HepG2 (cell line): ENCODE measurements at regions not wholly inside any gene's neighbourhood (a gene's known extent, or its start where the extent isn't known, plus 50 kb on each side); places are given as distances from the start of the nearest gene placed in this dataset.

ENCODE experiments used
- ATAC-seq: fragments of 200-7000 bp; cut with Tn5 transposase; 3 replicates; pipeline ENCODE4 v1.9.1; 2020; ENCODE audit warnings: mild to moderate bottlenecking, moderate library complexity
- BruUV-seq: library from RNA; stranded (reverse); fragments of 400-500 nt; replicated peaks from 2 replicates; lab custom pipeline; 2021; lab: Mats Ljungman, UMichigan
- CTCF ChIA-PET: fragments of 300-600 bp; formaldehyde crosslinking; extraction: SDS; loops from one replicate; lab custom pipeline; 2021; ENCODE audit warnings: low total read pairs, inconsistent platforms, low intra/inter-chr PET ratio; lab: Yijun Ruan, JAX
- POLR2A ChIA-PET: fragments of 350-600 bp; sonication (Branson Sonifier 250); formaldehyde crosslinking; loops from one replicate; lab custom pipeline; 2020; ENCODE audit warnings: antibody characterized with exemption, inconsistent platforms; lab: Yijun Ruan, JAX
- DNase-seq: peaks from one replicate; pipeline ENCODE4 v3.0.0-alpha.2; 2015; ENCODE audit warnings: low spot score
- FAIRE-seq: peaks from 3 replicates; lab custom pipeline; 2011; peaks lifted over from hg19 to GRCh38; lab: Jason Lieb, UNC
- H2AFZ ChIP-seq: one replicate; pipeline ENCODE4 v1.6.1; 2011; ENCODE audit warnings: low read length, inconsistent platforms
- H3K27ac ChIP-seq: fragments of 300-600 bp; 3 replicates; pipeline ENCODE4 v1.8.0; 2011; ENCODE audit warnings: mixed run types, mild to moderate bottlenecking, mixed read lengths, low read length, inconsistent platforms; ENCODE audit not compliant: insufficient read depth; ENCODE audit errors: extremely low read length
- H3K27me3 ChIP-seq, 2 experiments: fragments of 200-600 bp in 1 of 2; 2 replicates in 1 of 2; 3 replicates in 1 of 2; pipeline versions ENCODE4 v1.6.0 to v1.8.0; 2011; ENCODE audit warnings: low read length in 2 of 2, mild to moderate bottlenecking in 2 of 2, moderate library complexity in 2 of 2, inconsistent platforms in 1 of 2; ENCODE audit not compliant: insufficient read depth in 2 of 2, control insufficient read depth in 1 of 2
- H3K36me3 ChIP-seq, 2 experiments: fragments of 200-600 bp in 1 of 2; replicated peaks in 1 of 2; 2 replicates in 1 of 2; 3 replicates in 1 of 2; pipeline versions ENCODE4 v1.5.1 to v1.8.0; 2011; ENCODE audit warnings: low read length in 2 of 2, inconsistent platforms in 1 of 2; ENCODE audit not compliant: insufficient read depth in 2 of 2, control insufficient read depth in 1 of 2
- H3K4me1 ChIP-seq: 2 replicates; pipeline ENCODE4 v1.5.1; 2012; ENCODE audit warnings: low read length, inconsistent platforms; ENCODE audit not compliant: insufficient read depth
- H3K4me2 ChIP-seq: 2 replicates; pipeline ENCODE4 v1.6.0; 2011; ENCODE audit warnings: low read depth, low read length, inconsistent platforms
- H3K4me3 ChIP-seq, 3 experiments: fragments of 200-600 bp in 1 of 3; sonication (generic), shearing (Covaris generic) in 1 of 3; replicated peaks in 1 of 3; 2 replicates each; pipeline ENCODE4 v1.5.1; 2011 to 2016; ENCODE audit warnings: low read length in 3 of 3, inconsistent platforms in 2 of 3, low read depth in 2 of 3, mild to moderate bottlenecking in 2 of 3, control low read depth in 1 of 3, mixed read lengths in 1 of 3; ENCODE audit not compliant: insufficient read depth in 1 of 3
- H3K79me2 ChIP-seq: one replicate; pipeline ENCODE4 v1.6.1; 2011; ENCODE audit warnings: low read length, inconsistent platforms; ENCODE audit not compliant: insufficient read depth
- H3K9ac ChIP-seq: 2 replicates; pipeline ENCODE4 v1.6.0; 2011; ENCODE audit warnings: mild to moderate bottlenecking, low read depth, low read length, inconsistent platforms; ENCODE audit not compliant: insufficient read depth
- H3K9me3 ChIP-seq: 2 replicates; pipeline ENCODE4 v1.5.1; 2012; ENCODE audit warnings: mild to moderate bottlenecking, low read length
- H4K20me1 ChIP-seq: 2 replicates; pipeline ENCODE4 v1.6.0; 2011; ENCODE audit warnings: inconsistent platforms, mild to moderate bottlenecking, low read length, moderate library complexity; ENCODE audit not compliant: insufficient read depth
- CREM ChIP-seq, 2 experiments: sonication (generic) in 1 of 2; formaldehyde crosslinking in 1 of 2; IDR thresholded peaks; 2 replicates each; pipeline versions ENCODE4 v1.4.0 to v1.6.1; 2016 to 2020; ENCODE audit warnings: antibody characterized with exemption in 1 of 2, mild to moderate bottlenecking in 1 of 2, missing genetic modification reagents in 1 of 2
- ETS1 ChIP-seq: sonication (generic); formaldehyde crosslinking; IDR thresholded peaks from 2 replicates; pipeline ENCODE4 v1.4.0; 2020; ENCODE audit warnings: missing genetic modification reagents
- MTA3 ChIP-seq: sonication (generic); formaldehyde crosslinking; IDR thresholded peaks from 2 replicates; pipeline ENCODE4 v1.4.0; 2020; ENCODE audit warnings: missing genetic modification reagents
- NCOA5 ChIP-seq: sonication (generic); formaldehyde crosslinking; IDR thresholded peaks from 2 replicates; pipeline ENCODE4 v1.4.0; 2020; ENCODE audit warnings: missing genetic modification reagents
- SIN3A ChIP-seq: IDR thresholded peaks from 2 replicates; pipeline ENCODE4 v1.6.1; 2011; ENCODE audit warnings: low read depth, mild to moderate bottlenecking, control low read depth, low read length, borderline replicate concordance
- SNRNP70 ChIP-seq: fragments of 200-400 bp; formaldehyde crosslinking; IDR thresholded peaks from 2 replicates; pipeline ENCODE4 v1.6.1; 2017; ENCODE audit warnings: mild to moderate bottlenecking, low read depth, low read length, moderate library complexity
- THAP9 ChIP-seq: sonication (generic); formaldehyde crosslinking; IDR thresholded peaks from 2 replicates; pipeline ENCODE4; 2020; ENCODE audit warnings: missing genetic modification reagents, mild to moderate bottlenecking, borderline replicate concordance
- ZHX1 ChIP-seq: sonication (generic); formaldehyde crosslinking; IDR thresholded peaks from 2 replicates; pipeline ENCODE4 v1.8.1; 2022; ENCODE audit warnings: low read depth, mild to moderate bottlenecking, missing genetic modification reagents
- ZMYM3 ChIP-seq: sonication (generic); formaldehyde crosslinking; IDR thresholded peaks from 2 replicates; pipeline ENCODE4 v1.5.1; 2020; ENCODE audit warnings: mild to moderate bottlenecking, missing genetic modification reagents
- ZNF543 ChIP-seq: sonication (generic); formaldehyde crosslinking; IDR thresholded peaks from 2 replicates; pipeline ENCODE4 v1.4.0; 2020; ENCODE audit warnings: mild to moderate bottlenecking, missing genetic modification reagents
- ZSCAN29 ChIP-seq: sonication (generic); formaldehyde crosslinking; conservative IDR thresholded peaks from 2 replicates; pipeline ENCODE4 v1.4.0; 2020; ENCODE audit warnings: mild to moderate bottlenecking, missing genetic modification reagents
- WGBS: methylation state at CpG from one replicate; pipeline ENCODE4 v1.1.6; 2017; ENCODE audit warnings: low lambda C conversion rate; 5-methylcytosine and 5-hydroxymethylcytosine counted together
- in situ Hi-C: cut with HindIII; loops from 2 replicates; pipeline ENCODE4 v1.10.0; 2017; ENCODE audit warnings: low pct_unique_long_range_greater_than_20kb; ENCODE audit not compliant: extremely low pct_ligation_motif_present
- intact Hi-C: fragments of 100-400 bp; cut with micrococcal nuclease; formaldehyde crosslinking; loops from one replicate; pipeline ENCODE4 v1.10.0; 2022; ENCODE audit not compliant: unreplicated experiment
- TF ChIP-seq, protein P1 (sequence below): sonication (generic); formaldehyde crosslinking; IDR thresholded peaks from 2 replicates; pipeline ENCODE4 v1.4.0; 2020; ENCODE audit warnings: mild to moderate bottlenecking, low read depth, missing genetic modification reagents

GRCh38 chr13:80035096-80035495 is 305.8 kb downstream of the SPRY2 start:
- ChIA-PET POLR2A (no interaction called here), CTCF (no interaction called here)
- no peak for FAIRE-seq
- H3K9ac ChIP-seq, result no peak overlapping the region
- no peaks in the 10 kb centered on the region for H3K4me1 ChIP-seq
- intact Hi-C loops, result no loop called here
- in situ Hi-C loops, result no loop called here
- H3K9me3 ChIP-seq, result no peaks in the 10 kb centered on the region; the same call in 1 of the 2 replicates
- H3K4me3 ChIP-seq, result no peak overlapping the region
- no peaks in the 10 kb centered on the region for H3K79me2 ChIP-seq
- DNase-seq, result no peak
- no peaks in the 10 kb centered on the region for H4K20me1 ChIP-seq
- ATAC-seq, result no peak
- H3K27ac ChIP-seq, result no peak overlapping the region
- no peaks in the 10 kb centered on the region for H3K27me3 ChIP-seq
- H2AFZ ChIP-seq, result no peak overlapping the region
- H3K4me2 ChIP-seq, result no peak overlapping the region
- no TSS peak for BruUV-seq
- TF ChIP-seq CREM (IDR thresholded peaks at IDR 0.05) (no peak), CREM (CRISPR knock-in tag; IDR thresholded peaks at IDR 0.05) (no peak), MTA3 (CRISPR knock-in tag) (no peak), ZNF543 (CRISPR knock-in tag) (no peak), ETS1 (CRISPR knock-in tag) (no peak), SNRNP70 (no peak), SIN3A (no peak)
- no peaks in the 10 kb centered on the region for H3K36me3 ChIP-seq
- WGBS, result 0% methylated on average over 1 of the region's 1 CpG

DNA sequence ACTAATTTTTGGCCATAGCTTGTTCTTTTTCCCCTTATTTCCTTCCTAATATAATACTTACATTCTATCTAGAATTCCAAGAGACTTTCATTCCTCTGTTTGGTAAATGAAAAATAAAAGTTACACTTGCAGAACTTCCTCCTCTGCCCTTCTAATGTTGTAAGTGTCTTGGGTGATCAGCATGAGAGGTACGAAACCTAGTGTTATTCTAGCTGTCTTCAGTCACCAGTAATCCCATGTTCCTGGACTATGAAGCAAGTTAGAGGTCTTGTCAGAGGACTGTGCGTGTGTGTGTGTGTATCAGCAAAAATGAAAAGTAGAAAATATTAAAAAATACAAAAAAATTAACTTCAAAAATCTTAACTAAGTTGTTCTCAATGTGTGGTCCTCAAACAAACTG is 307.0 kb downstream of the SPRY2 start:
- 33% methylated on average over 2 of the region's 2 CpGs for WGBS
- Histone ChIP-seq H3K4me1 (no peaks in the 10 kb centered on the region), H3K79me2 (no peaks in the 10 kb centered on the region), H3K27ac (no peak overlapping the region), H2AFZ (no peak overlapping the region), H3K9ac (no peak overlapping the region), H3K4me3 (no peak overlapping the region), H3K9me3 (no peaks in the 10 kb centered on the region; the same call in 1 of the 2 replicates), H3K36me3 (no peaks in the 10 kb centered on the region), H3K27me3 (no peaks in the 10 kb centered on the region), H4K20me1 (no peaks in the 10 kb centered on the region), H3K4me2 (no peak overlapping the region)
- FAIRE-seq, result no peak
- DNase-seq, result no peak
- ChIA-PET POLR2A (no interaction called here), CTCF (no interaction called here)
- in situ Hi-C loops (no loop called here), intact Hi-C loops (no loop called here)
- ATAC-seq, result no peak
- BruUV-seq, result no TSS peak
- TF ChIP-seq THAP9 (CRISPR knock-in tag), result no peak
- TF ChIP-seq, protein P1, sequence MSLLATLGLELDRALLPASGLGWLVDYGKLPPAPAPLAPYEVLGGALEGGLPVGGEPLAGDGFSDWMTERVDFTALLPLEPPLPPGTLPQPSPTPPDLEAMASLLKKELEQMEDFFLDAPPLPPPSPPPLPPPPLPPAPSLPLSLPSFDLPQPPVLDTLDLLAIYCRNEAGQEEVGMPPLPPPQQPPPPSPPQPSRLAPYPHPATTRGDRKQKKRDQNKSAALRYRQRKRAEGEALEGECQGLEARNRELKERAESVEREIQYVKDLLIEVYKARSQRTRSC (CRISPR knock-in tag), result no peak
- TF ChIP-seq ZMYM3, result no peak
- no peak for TF ChIP-seq NCOA5 (CRISPR knock-in tag)
- no peak for TF ChIP-seq ZHX1 (CRISPR knock-in tag)
- no peak for TF ChIP-seq ZSCAN29 (CRISPR knock-in tag)
